Neuron (in vitro differentiated cells): ENCODE measurements at regions not wholly inside any gene's neighbourhood (a gene's known extent, or its start where the extent isn't known, plus 50 kb on each side); places are given as distances from the start of the nearest gene placed in this dataset.

ENCODE experiments used
- H2AFZ ChIP-seq: one replicate; pipeline ENCODE4 v1.6.1; 2013; ENCODE audit warnings: low read depth, mild to moderate bottlenecking, inconsistent platforms, low read length, moderate library complexity
- H3K27me3 ChIP-seq: one replicate; pipeline ENCODE4 v1.6.1; 2013; ENCODE audit warnings: low read length; ENCODE audit not compliant: insufficient read depth
- H3K36me3 ChIP-seq: one replicate; pipeline ENCODE4 v1.6.1; 2013; ENCODE audit warnings: low read length; ENCODE audit not compliant: insufficient read depth
- H3K4me1 ChIP-seq: one replicate; pipeline ENCODE4 v1.6.1; 2013; ENCODE audit warnings: low read length; ENCODE audit not compliant: insufficient read depth
- H3K4me3 ChIP-seq: 2 replicates; pipeline ENCODE4 v1.5.1; 2013; ENCODE audit warnings: mild to moderate bottlenecking, low read length, moderate library complexity
- H3K9me3 ChIP-seq: one replicate; pipeline ENCODE4 v1.6.1; 2013; ENCODE audit warnings: low read length

DNA sequence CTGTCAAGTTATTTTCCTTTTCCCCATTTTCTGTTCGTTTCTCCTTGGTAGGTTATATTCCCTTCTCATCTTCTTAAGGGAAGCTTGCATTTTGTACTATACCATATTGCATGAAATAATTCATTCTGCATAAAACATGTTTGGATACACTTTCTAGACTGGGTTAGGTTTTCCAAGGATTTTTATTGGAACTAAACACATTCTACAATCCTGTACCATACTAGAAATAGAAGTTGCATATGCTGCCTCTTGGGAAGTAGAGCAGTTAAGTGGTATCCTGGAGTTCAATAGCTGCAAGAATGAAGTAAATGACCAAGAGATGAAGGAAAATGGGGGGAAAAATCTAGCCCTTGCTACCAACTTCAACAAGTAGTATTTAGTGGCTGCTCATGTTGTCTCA is 393.7 kb upstream of the SLIT2 start:
- H3K4me3 ChIP-seq, result no peak overlapping the region
- no peaks in the 10 kb centered on the region for H3K36me3 ChIP-seq
- peaks cover 7% of the 10 kb centered on the region for H3K9me3 ChIP-seq
- H3K27me3 ChIP-seq, result no peaks in the 10 kb centered on the region
- H3K4me1 ChIP-seq, result no peaks in the 10 kb centered on the region
- no peak overlapping the region for H2AFZ ChIP-seq

- Histone ChIP-seq H3K27me3 (no peaks in the 10 kb centered on the region), H3K4me3 (no peak overlapping the region), H3K9me3 (peaks cover 7% of the 10 kb centered on the region), H3K36me3 (no peaks in the 10 kb centered on the region), H2AFZ (no peak overlapping the region), H3K4me1 (no peaks in the 10 kb centered on the region)
These were observed 394.3 kb upstream of the SLIT2 start for GRCh38 chr4:19857380-19857779.

GRCh38 chr4:19850909-19851308 is 400.8 kb upstream of the SLIT2 start:
- Histone ChIP-seq H2AFZ (no peak overlapping the region), H3K36me3 (no peaks in the 10 kb centered on the region), H3K4me1 (no peaks in the 10 kb centered on the region), H3K4me3 (no peak overlapping the region), H3K27me3 (no peaks in the 10 kb centered on the region), H3K9me3 (peaks cover 5% of the 10 kb centered on the region)

DNA sequence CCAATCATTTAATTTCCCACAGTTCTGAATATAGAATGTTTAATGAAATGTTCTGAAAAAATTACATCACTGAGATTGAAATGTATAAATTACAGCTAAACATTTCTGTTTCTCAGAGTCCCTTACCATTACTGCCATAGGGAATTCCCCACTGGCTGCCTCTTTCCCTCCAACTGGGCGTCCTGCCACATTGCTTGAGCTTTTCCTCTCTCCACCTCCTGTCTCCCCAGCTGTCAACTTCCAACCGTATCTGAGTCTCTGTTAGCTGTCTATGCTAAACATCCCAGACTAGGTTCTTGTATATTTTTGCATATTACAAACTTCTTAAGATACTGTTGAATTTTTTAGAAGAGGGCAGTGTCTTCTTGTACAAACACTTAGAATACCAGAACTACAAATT is 407.3 kb upstream of the SLIT2 start:
- Histone ChIP-seq H3K27me3 (no peaks in the 10 kb centered on the region), H3K4me1 (peaks cover 15% of the 10 kb centered on the region), H3K9me3 (no peaks in the 10 kb centered on the region), H2AFZ (no peak overlapping the region), H3K36me3 (no peaks in the 10 kb centered on the region), H3K4me3 (no peak overlapping the region)

DNA sequence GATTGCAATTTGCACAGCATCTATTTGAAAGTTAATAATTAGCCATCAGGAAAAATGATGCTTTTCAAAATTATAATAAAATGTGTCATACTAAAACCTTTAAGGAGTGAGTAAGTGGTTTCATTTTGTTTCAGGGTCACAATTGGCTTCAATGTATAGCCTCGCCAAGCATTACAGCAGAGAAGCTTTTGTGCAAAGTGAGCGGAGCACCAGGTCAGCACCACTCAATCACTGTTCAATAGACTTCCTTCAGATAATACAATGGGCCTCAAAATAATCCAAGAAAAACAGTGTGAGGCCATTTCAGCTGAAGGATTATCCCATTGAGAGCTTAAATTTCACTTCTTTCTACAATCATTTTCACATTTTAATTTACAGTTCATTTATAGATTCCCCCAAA is 409.2 kb upstream of the SLIT2 start:
- H2AFZ ChIP-seq, result peak overlapping the region; percentile 56
- peaks cover 15% of the 10 kb centered on the region for H3K4me1 ChIP-seq
- peak overlapping the region; percentile 7 for H3K4me3 ChIP-seq
- no peaks in the 10 kb centered on the region for H3K9me3 ChIP-seq
- H3K36me3 ChIP-seq, result no peaks in the 10 kb centered on the region
- H3K27me3 ChIP-seq, result no peaks in the 10 kb centered on the region

DNA sequence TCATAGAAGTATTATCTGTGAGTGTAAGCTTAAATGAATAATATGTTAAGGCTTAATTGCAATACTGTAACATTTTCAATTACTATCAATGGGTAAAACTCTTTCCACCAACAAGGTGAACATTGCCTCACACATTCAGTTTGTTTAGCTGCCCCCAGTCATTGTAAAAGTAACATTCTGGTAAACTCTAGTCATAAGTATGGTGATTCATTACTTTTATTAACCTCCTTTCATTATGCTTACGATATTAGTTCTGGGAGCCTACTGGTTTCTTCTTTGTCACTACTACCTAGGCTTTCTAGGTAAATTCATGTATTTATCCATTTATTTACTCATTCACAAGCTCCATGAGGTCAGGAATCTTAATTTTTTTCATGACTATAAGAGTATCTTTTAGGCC is 412.8 kb upstream of the SLIT2 start:
- H3K4me3 ChIP-seq, result no peak overlapping the region
- H2AFZ ChIP-seq, result no peak overlapping the region
- H3K9me3 ChIP-seq, result no peaks in the 10 kb centered on the region
- no peaks in the 10 kb centered on the region for H3K36me3 ChIP-seq
- H3K27me3 ChIP-seq, result no peaks in the 10 kb centered on the region
- peaks cover 15% of the 10 kb centered on the region for H3K4me1 ChIP-seq

GRCh38 chr4:19835429-19835828 is 416.3 kb upstream of the SLIT2 start:
- no peaks in the 10 kb centered on the region for H3K36me3 ChIP-seq
- H2AFZ ChIP-seq, result no peak overlapping the region
- no peaks in the 10 kb centered on the region for H3K27me3 ChIP-seq
- no peaks in the 10 kb centered on the region for H3K4me1 ChIP-seq
- no peak overlapping the region for H3K4me3 ChIP-seq
- H3K9me3 ChIP-seq, result no peaks in the 10 kb centered on the region

- H3K4me1 ChIP-seq, result no peaks in the 10 kb centered on the region
- no peak overlapping the region for H2AFZ ChIP-seq
- no peak overlapping the region for H3K4me3 ChIP-seq
- H3K36me3 ChIP-seq, result no peaks in the 10 kb centered on the region
- no peaks in the 10 kb centered on the region for H3K27me3 ChIP-seq
- H3K9me3 ChIP-seq, result no peaks in the 10 kb centered on the region
These were observed 419.3 kb upstream of the SLIT2 start for GRCh38 chr4:19832411-19832810.

- Histone ChIP-seq H3K36me3 (no peaks in the 10 kb centered on the region), H3K4me1 (no peaks in the 10 kb centered on the region), H3K9me3 (no peaks in the 10 kb centered on the region), H2AFZ (no peak overlapping the region), H3K4me3 (no peak overlapping the region), H3K27me3 (no peaks in the 10 kb centered on the region)
These were observed 419.9 kb upstream of the SLIT2 start for GRCh38 chr4:19831644-19832285.

- Histone ChIP-seq H3K9me3 (no peaks in the 10 kb centered on the region), H2AFZ (no peak overlapping the region), H3K36me3 (no peaks in the 10 kb centered on the region), H3K4me1 (no peaks in the 10 kb centered on the region), H3K27me3 (no peaks in the 10 kb centered on the region), H3K4me3 (no peak overlapping the region)
These were observed 422.6 kb upstream of the SLIT2 start for GRCh38 chr4:19829101-19829500.

GRCh38 chr4:19823781-19824180 is 427.9 kb upstream of the SLIT2 start:
- Histone ChIP-seq H2AFZ (no peak overlapping the region), H3K4me3 (no peak overlapping the region), H3K27me3 (no peaks in the 10 kb centered on the region), H3K4me1 (no peaks in the 10 kb centered on the region), H3K36me3 (no peaks in the 10 kb centered on the region), H3K9me3 (no peaks in the 10 kb centered on the region)

DNA sequence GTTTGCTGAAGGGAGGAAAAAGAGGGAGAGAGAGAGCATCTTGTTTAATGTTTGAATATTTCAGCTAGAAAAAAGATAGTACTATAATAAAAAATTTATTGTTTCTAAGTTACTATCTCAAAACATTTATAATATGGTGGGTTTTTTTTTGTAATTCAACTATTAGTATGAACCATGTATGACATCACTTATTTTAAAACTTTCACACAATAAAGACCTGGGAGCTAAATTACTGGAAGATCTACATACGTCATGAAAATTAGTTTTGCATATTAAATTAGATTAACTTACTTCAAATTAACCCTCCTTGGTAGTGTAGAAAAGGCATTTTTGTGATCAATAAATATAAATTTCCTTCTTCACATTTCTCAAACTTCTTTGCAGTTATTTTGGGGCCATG is 432.0 kb upstream of the SLIT2 start:
- Histone ChIP-seq H3K9me3 (no peaks in the 10 kb centered on the region), H3K4me3 (no peak overlapping the region), H2AFZ (no peak overlapping the region), H3K4me1 (peaks cover 9% of the 10 kb centered on the region), H3K27me3 (no peaks in the 10 kb centered on the region), H3K36me3 (no peaks in the 10 kb centered on the region)

GRCh38 chr4:19809989-19810388 is 441.7 kb upstream of the SLIT2 start:
- H3K27me3 ChIP-seq, result no peaks in the 10 kb centered on the region
- no peak overlapping the region for H2AFZ ChIP-seq
- H3K4me3 ChIP-seq, result no peak overlapping the region
- H3K4me1 ChIP-seq, result peaks cover 21% of the 10 kb centered on the region
- no peaks in the 10 kb centered on the region for H3K9me3 ChIP-seq
- H3K36me3 ChIP-seq, result no peaks in the 10 kb centered on the region

GRCh38 chr4:19807505-19807904 is 444.2 kb upstream of the SLIT2 start:
- H3K9me3 ChIP-seq, result no peaks in the 10 kb centered on the region
- no peak overlapping the region for H3K4me3 ChIP-seq
- H3K27me3 ChIP-seq, result no peaks in the 10 kb centered on the region
- H2AFZ ChIP-seq, result no peak overlapping the region
- no peaks in the 10 kb centered on the region for H3K36me3 ChIP-seq
- H3K4me1 ChIP-seq, result peaks cover 24% of the 10 kb centered on the region
